Right lobe of liver (tissue), 4 donors: ENCODE measurements at regions not wholly inside any gene's neighbourhood (a gene's known extent, or its start where the extent isn't known, plus 50 kb on each side); places are given as distances from the start of the nearest gene placed in this dataset.

Experiments
- CTCF ChIP-seq, 4 donors: fragments of 200-600 bp in 3 of 4; fragments of 450-650 bp in 1 of 4; IDR thresholded peaks; one replicate each; pipeline versions ENCODE4 v1.5.1 to v1.8.0; 2016 to 2022; ENCODE audit warnings: antibody characterized with exemption in 4 of 4, mild to moderate bottlenecking in 2 of 4
- POLR2A ChIP-seq: fragments of 450-650 bp; IDR thresholded peaks from one replicate; pipeline ENCODE4 v1.6.1; 2017; ENCODE audit warnings: antibody characterized with exemption, mild to moderate bottlenecking
- donor health status: DM: no; HTN: no; CAD: no.
- donor health status: DM: no; HTN: no; CAD: no.
- donor health status: DM: no; HTN: yes; CAD: no.

GRCh38 chr6:78397499-78397898 lies 469.9 kb upstream of the IRAK1BP1 start:
- TF ChIP-seq CTCF (IDR thresholded peaks at IDR 0.05) (no peak), POLR2A (no peak)
